Neural cell (in vitro differentiated cells): ENCODE measurements at regions not wholly inside any gene's neighbourhood (a gene's known extent, or its start where the extent isn't known, plus 50 kb on each side); places are given as distances from the start of the nearest gene placed in this dataset.

Experiments used
- H2AFZ ChIP-seq: fragments of 200-600, 300-800 bp; sonication (generic), shearing (Covaris generic); 2 replicates; pipeline ENCODE4 v1.6.0; 2014; ENCODE audit warnings: low read depth, mild to moderate bottlenecking, antibody characterized with exemption, low read length, moderate library complexity
- H3F3A ChIP-seq: fragments of 200-600 bp; shearing (Covaris generic); 2 replicates; pipeline ENCODE4 v1.6.1; 2016; ENCODE audit warnings: mild to moderate bottlenecking, moderate library complexity, mixed read lengths, antibody characterized with exemption, low read length; ENCODE audit not compliant: insufficient read depth, poor library complexity, severe bottlenecking
- H3K27ac ChIP-seq: fragments of 200-600, 300-800 bp; sonication (generic), shearing (Covaris generic); 2 replicates; pipeline ENCODE4 v1.5.1; 2014; ENCODE audit warnings: mild to moderate bottlenecking, low read length, moderate library complexity
- H3K27me3 ChIP-seq: fragments of 300-800, 200-600 bp; sonication (generic), shearing (Covaris generic); 2 replicates; pipeline ENCODE4 v1.6.0; 2014; ENCODE audit warnings: mild to moderate bottlenecking, low read depth, low read length, moderate library complexity; ENCODE audit not compliant: insufficient read depth
- H3K36me3 ChIP-seq: fragments of 300-800, 200-600 bp; sonication (generic), shearing (Covaris generic); 2 replicates; pipeline ENCODE4 v1.5.1; 2014; ENCODE audit warnings: mild to moderate bottlenecking, antibody characterized with exemption, low read length, moderate library complexity; ENCODE audit not compliant: insufficient read depth
- H3K4me2 ChIP-seq: fragments of 300-800, 200-600 bp; sonication (generic), shearing (Covaris generic); 2 replicates; pipeline ENCODE4 v1.6.0; 2014; ENCODE audit warnings: mild to moderate bottlenecking, low read length
- H3K4me3 ChIP-seq: fragments of 300-800, 200-600 bp; sonication (generic), shearing (Covaris generic); 2 replicates; pipeline ENCODE4 v1.5.1; 2014; ENCODE audit warnings: mild to moderate bottlenecking, low read length, moderate library complexity
- H3K79me2 ChIP-seq: fragments of 200-600 bp; shearing (Covaris generic); replicated peaks from 2 replicates; pipeline ENCODE4 v1.6.0; 2014; ENCODE audit warnings: mild to moderate bottlenecking, low read length, moderate library complexity; ENCODE audit not compliant: insufficient read depth
- H3K9ac ChIP-seq: fragments of 300-800, 200-600 bp; sonication (generic), shearing (Covaris generic); 2 replicates; pipeline ENCODE4 v1.6.1; 2016; ENCODE audit warnings: mild to moderate bottlenecking, low read length, mixed read lengths
- H3K9me2 ChIP-seq: fragments of 200-600 bp; shearing (Covaris generic); 2 replicates; pipeline ENCODE4 v1.6.1; 2016; ENCODE audit warnings: mild to moderate bottlenecking, low read length, mixed read lengths; ENCODE audit not compliant: insufficient read depth
- H3K9me3 ChIP-seq: fragments of 200-600, 300-800 bp; sonication (generic), shearing (Covaris generic); 2 replicates; pipeline ENCODE4 v1.6.1; 2016; ENCODE audit warnings: mild to moderate bottlenecking, mixed run types, low read length, moderate library complexity, mixed read lengths
- H4K20me1 ChIP-seq: fragments of 200-600 bp; shearing (Covaris generic); 2 replicates; pipeline ENCODE4 v1.6.1; 2016; ENCODE audit warnings: mild to moderate bottlenecking, mixed run types; ENCODE audit not compliant: insufficient read depth
- CTCF ChIP-seq: fragments of 450-650 bp; IDR thresholded peaks from 2 replicates; pipeline ENCODE4 v1.5.1; 2014; ENCODE audit warnings: antibody characterized with exemption, mild to moderate bottlenecking, moderate library complexity; ENCODE audit not compliant: poor library complexity, severe bottlenecking
- EP300 ChIP-seq: fragments of 450-650 bp; conservative IDR thresholded peaks from 2 replicates; pipeline ENCODE4 v1.6.1; 2014; ENCODE audit warnings: antibody characterized with exemption, mild to moderate bottlenecking, moderate library complexity; ENCODE audit not compliant: poor library complexity, severe bottlenecking
- EZH2 ChIP-seq: fragments of 200-600, 300-800 bp; shearing (Covaris generic), sonication (generic); IDR thresholded peaks from 2 replicates; pipeline ENCODE4 v1.6.1; 2014; ENCODE audit warnings: antibody characterized with exemption, low read length, borderline replicate concordance, mild to moderate bottlenecking; ENCODE audit not compliant: insufficient read depth, poor library complexity, severe bottlenecking
- MXI1 ChIP-seq: fragments of 450-650 bp; conservative IDR thresholded peaks from 2 replicates; pipeline ENCODE4 v1.6.1; 2014; ENCODE audit warnings: antibody characterized with exemption, mild to moderate bottlenecking; ENCODE audit not compliant: poor library complexity, severe bottlenecking
- POLR2AphosphoS5 ChIP-seq: IDR thresholded peaks from 2 replicates; pipeline ENCODE4 v1.6.1; 2012
- RAD21 ChIP-seq: fragments of 450-650 bp; conservative IDR thresholded peaks from 2 replicates; pipeline ENCODE4 v1.6.1; 2014; ENCODE audit warnings: antibody characterized with exemption, mild to moderate bottlenecking, moderate library complexity
- REST ChIP-seq: IDR thresholded peaks from 2 replicates; pipeline ENCODE4 v1.6.1; 2012; ENCODE audit warnings: borderline replicate concordance
- SMC3 ChIP-seq: fragments of 450-650 bp; conservative IDR thresholded peaks from 2 replicates; pipeline ENCODE4 v1.6.1; 2014; ENCODE audit warnings: antibody characterized with exemption, mild to moderate bottlenecking, moderate library complexity; ENCODE audit not compliant: poor library complexity
- TAF1 ChIP-seq: IDR thresholded peaks from 2 replicates; pipeline ENCODE4 v1.6.1; 2012; ENCODE audit warnings: low read depth

GRCh38 chr2:212677466-212677865 is 138.9 kb upstream of the ERBB4 start:
- H2AFZ ChIP-seq, result no peak overlapping the region
- H3K79me2 ChIP-seq, result no peaks in the 10 kb centered on the region
- H3K36me3 ChIP-seq, result no peaks in the 10 kb centered on the region
- H3K27me3 ChIP-seq, result no peaks in the 10 kb centered on the region
- H3K27ac ChIP-seq, result no peak overlapping the region
- no peaks in the 10 kb centered on the region for H3K9me3 ChIP-seq
- no peak overlapping the region for H3K4me3 ChIP-seq
- TF ChIP-seq MXI1, result no peak
- no peak for TF ChIP-seq SMC3
- no peak for TF ChIP-seq EP300
- TF ChIP-seq REST, result no peak
- no peak for TF ChIP-seq RAD21
- no peak for TF ChIP-seq POLR2AphosphoS5
- no peak for TF ChIP-seq TAF1
- TF ChIP-seq CTCF, result no peak
- no peak for TF ChIP-seq EZH2
- H3F3A ChIP-seq, result no peaks in the 10 kb centered on the region
- no peak overlapping the region for H3K4me2 ChIP-seq
- H3K9me2 ChIP-seq, result no peaks in the 10 kb centered on the region
- H3K9ac ChIP-seq, result no peak overlapping the region
- no peaks in the 10 kb centered on the region for H4K20me1 ChIP-seq

GRCh38 chr2:212672186-212672585 is 133.6 kb upstream of the ERBB4 start:
- H3K9ac ChIP-seq, result no peak overlapping the region

More at GRCh38 chr2:212672186-212672585, 133.6 kb upstream of the ERBB4 start:
- H3K4me2 ChIP-seq, result no peak overlapping the region
- no peaks in the 10 kb centered on the region for H3K9me2 ChIP-seq
- no peaks in the 10 kb centered on the region for H3F3A ChIP-seq
- no peaks in the 10 kb centered on the region for H3K9me3 ChIP-seq
- TF ChIP-seq CTCF (no peak), MXI1 (no peak), POLR2AphosphoS5 (no peak)
- no peaks in the 10 kb centered on the region for H3K27me3 ChIP-seq
- no peak overlapping the region for H3K4me3 ChIP-seq
- H3K36me3 ChIP-seq, result no peaks in the 10 kb centered on the region
- no peak overlapping the region for H3K27ac ChIP-seq
- no peaks in the 10 kb centered on the region for H3K79me2 ChIP-seq
- no peaks in the 10 kb centered on the region for H4K20me1 ChIP-seq
- no peak overlapping the region for H2AFZ ChIP-seq
